WTC11 (cell line): ENCODE measurements at regions not wholly inside any gene's neighbourhood (a gene's known extent, or its start where the extent isn't known, plus 50 kb on each side); places are given as distances from the start of the nearest gene placed in this dataset.

Experiments
- NFYB ChIP-seq: sonication (generic); formaldehyde crosslinking; conservative IDR thresholded peaks from 2 replicates; pipeline ENCODE4 v1.8.0; 2022; ENCODE audit warnings: low read depth, missing genetic modification reagents
- NR1H2 ChIP-seq: sonication (generic); formaldehyde crosslinking; IDR thresholded peaks from 2 replicates; pipeline ENCODE4 v1.9.0; 2021; ENCODE audit warnings: mild to moderate bottlenecking, moderate library complexity, missing genetic modification reagents
- PRRX2 ChIP-seq: fragments of 250-450 bp; sonication (Bioruptor Pico); IDR thresholded peaks from 2 replicates; pipeline ENCODE4 v1.8.0; 2021; ENCODE audit warnings: mild to moderate bottlenecking
- TEAD4 ChIP-seq: sonication (generic); formaldehyde crosslinking; IDR thresholded peaks from 2 replicates; pipeline ENCODE4 v1.8.0; 2022; ENCODE audit warnings: mild to moderate bottlenecking, missing genetic modification reagents
- ZNF263 ChIP-seq: sonication (generic); formaldehyde crosslinking; IDR thresholded peaks from 2 replicates; pipeline ENCODE4 v1.8.1; 2022; ENCODE audit warnings: low read depth, mild to moderate bottlenecking, moderate library complexity, missing genetic modification reagents
- TF ChIP-seq, protein P1 (sequence below): fragments of 200-600 bp; IDR thresholded peaks from 2 replicates; pipeline ENCODE4 v1.8.0; 2022; ENCODE audit warnings: antibody characterized with exemption
- TF ChIP-seq, protein P2 (sequence below): sonication (generic); formaldehyde crosslinking; conservative IDR thresholded peaks from 2 replicates; pipeline ENCODE4 v1.8.1; 2022; ENCODE audit warnings: mild to moderate bottlenecking, missing genetic modification reagents
- TF ChIP-seq, protein P3 (sequence below): sonication (generic); formaldehyde crosslinking; IDR thresholded peaks from 2 replicates; pipeline ENCODE4 v1.8.0; 2022; ENCODE audit warnings: missing genetic modification reagents
- TF ChIP-seq, protein P4 (sequence below): fragments of 250-450 bp; sonication (Bioruptor Pico); IDR thresholded peaks from 2 replicates; pipeline ENCODE4 v1.8.0; 2021; ENCODE audit warnings: mild to moderate bottlenecking
- TF ChIP-seq, protein P5 (sequence below): sonication (generic); formaldehyde crosslinking; IDR thresholded peaks from 2 replicates; pipeline ENCODE4 v1.8.1; 2023; ENCODE audit warnings: mild to moderate bottlenecking, missing genetic modification reagents

DNA sequence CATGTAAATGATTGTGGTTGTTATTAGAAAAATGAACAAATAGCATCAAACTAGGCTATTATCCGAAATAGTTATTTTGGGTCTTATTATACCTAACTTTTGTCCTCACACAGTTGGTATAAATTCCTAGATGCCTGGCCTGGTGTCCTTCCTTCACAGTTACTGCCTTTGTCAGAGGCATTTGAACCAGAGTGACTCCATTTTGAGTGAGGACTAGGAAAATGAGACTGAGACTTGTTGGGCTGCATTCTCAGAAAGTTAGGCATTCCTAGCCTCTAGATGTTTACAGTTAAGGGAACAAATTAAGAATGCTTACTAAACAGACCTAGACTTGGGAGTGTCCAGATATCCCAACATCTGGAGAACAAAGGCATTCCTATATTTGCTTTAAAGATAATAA, 283.5 kb upstream of the C9orf72 start:
- no peak for TF ChIP-seq NR1H2 (CRISPR knock-in tag)
- TF ChIP-seq, protein P1, sequence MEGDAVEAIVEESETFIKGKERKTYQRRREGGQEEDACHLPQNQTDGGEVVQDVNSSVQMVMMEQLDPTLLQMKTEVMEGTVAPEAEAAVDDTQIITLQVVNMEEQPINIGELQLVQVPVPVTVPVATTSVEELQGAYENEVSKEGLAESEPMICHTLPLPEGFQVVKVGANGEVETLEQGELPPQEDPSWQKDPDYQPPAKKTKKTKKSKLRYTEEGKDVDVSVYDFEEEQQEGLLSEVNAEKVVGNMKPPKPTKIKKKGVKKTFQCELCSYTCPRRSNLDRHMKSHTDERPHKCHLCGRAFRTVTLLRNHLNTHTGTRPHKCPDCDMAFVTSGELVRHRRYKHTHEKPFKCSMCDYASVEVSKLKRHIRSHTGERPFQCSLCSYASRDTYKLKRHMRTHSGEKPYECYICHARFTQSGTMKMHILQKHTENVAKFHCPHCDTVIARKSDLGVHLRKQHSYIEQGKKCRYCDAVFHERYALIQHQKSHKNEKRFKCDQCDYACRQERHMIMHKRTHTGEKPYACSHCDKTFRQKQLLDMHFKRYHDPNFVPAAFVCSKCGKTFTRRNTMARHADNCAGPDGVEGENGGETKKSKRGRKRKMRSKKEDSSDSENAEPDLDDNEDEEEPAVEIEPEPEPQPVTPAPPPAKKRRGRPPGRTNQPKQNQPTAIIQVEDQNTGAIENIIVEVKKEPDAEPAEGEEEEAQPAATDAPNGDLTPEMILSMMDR: no peak
- no peak for TF ChIP-seq PRRX2
- TF ChIP-seq, protein P2, sequence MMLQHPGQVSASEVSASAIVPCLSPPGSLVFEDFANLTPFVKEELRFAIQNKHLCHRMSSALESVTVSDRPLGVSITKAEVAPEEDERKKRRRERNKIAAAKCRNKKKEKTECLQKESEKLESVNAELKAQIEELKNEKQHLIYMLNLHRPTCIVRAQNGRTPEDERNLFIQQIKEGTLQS (CRISPR knock-in tag): no peak
- no peak for TF ChIP-seq ZNF263 (CRISPR knock-in tag)
- TF ChIP-seq, protein P3, sequence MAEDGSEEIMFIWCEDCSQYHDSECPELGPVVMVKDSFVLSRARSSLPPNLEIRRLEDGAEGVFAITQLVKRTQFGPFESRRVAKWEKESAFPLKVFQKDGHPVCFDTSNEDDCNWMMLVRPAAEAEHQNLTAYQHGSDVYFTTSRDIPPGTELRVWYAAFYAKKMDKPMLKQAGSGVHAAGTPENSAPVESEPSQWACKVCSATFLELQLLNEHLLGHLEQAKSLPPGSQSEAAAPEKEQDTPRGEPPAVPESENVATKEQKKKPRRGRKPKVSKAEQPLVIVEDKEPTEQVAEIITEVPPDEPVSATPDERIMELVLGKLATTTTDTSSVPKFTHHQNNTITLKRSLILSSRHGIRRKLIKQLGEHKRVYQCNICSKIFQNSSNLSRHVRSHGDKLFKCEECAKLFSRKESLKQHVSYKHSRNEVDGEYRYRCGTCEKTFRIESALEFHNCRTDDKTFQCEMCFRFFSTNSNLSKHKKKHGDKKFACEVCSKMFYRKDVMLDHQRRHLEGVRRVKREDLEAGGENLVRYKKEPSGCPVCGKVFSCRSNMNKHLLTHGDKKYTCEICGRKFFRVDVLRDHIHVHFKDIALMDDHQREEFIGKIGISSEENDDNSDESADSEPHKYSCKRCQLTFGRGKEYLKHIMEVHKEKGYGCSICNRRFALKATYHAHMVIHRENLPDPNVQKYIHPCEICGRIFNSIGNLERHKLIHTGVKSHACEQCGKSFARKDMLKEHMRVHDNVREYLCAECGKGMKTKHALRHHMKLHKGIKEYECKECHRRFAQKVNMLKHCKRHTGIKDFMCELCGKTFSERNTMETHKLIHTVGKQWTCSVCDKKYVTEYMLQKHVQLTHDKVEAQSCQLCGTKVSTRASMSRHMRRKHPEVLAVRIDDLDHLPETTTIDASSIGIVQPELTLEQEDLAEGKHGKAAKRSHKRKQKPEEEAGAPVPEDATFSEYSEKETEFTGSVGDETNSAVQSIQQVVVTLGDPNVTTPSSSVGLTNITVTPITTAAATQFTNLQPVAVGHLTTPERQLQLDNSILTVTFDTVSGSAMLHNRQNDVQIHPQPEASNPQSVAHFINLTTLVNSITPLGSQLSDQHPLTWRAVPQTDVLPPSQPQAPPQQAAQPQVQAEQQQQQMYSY (CRISPR knock-in tag): no peak
- no peak for TF ChIP-seq NFYB (CRISPR knock-in tag)
- no peak for TF ChIP-seq TEAD4 (CRISPR knock-in tag)
- TF ChIP-seq, protein P4, sequence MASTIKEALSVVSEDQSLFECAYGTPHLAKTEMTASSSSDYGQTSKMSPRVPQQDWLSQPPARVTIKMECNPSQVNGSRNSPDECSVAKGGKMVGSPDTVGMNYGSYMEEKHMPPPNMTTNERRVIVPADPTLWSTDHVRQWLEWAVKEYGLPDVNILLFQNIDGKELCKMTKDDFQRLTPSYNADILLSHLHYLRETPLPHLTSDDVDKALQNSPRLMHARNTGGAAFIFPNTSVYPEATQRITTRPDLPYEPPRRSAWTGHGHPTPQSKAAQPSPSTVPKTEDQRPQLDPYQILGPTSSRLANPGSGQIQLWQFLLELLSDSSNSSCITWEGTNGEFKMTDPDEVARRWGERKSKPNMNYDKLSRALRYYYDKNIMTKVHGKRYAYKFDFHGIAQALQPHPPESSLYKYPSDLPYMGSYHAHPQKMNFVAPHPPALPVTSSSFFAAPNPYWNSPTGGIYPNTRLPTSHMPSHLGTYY: no peak
- TF ChIP-seq, protein P5, sequence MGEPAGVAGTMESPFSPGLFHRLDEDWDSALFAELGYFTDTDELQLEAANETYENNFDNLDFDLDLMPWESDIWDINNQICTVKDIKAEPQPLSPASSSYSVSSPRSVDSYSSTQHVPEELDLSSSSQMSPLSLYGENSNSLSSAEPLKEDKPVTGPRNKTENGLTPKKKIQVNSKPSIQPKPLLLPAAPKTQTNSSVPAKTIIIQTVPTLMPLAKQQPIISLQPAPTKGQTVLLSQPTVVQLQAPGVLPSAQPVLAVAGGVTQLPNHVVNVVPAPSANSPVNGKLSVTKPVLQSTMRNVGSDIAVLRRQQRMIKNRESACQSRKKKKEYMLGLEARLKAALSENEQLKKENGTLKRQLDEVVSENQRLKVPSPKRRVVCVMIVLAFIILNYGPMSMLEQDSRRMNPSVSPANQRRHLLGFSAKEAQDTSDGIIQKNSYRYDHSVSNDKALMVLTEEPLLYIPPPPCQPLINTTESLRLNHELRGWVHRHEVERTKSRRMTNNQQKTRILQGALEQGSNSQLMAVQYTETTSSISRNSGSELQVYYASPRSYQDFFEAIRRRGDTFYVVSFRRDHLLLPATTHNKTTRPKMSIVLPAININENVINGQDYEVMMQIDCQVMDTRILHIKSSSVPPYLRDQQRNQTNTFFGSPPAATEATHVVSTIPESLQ (CRISPR knock-in tag): no peak
